ENCODE measurements at regions not wholly inside any gene's neighbourhood (a gene's known extent, or its start where the extent isn't known, plus 50 kb on each side); places are given as distances from the start of the nearest gene placed in this dataset.

DNA sequence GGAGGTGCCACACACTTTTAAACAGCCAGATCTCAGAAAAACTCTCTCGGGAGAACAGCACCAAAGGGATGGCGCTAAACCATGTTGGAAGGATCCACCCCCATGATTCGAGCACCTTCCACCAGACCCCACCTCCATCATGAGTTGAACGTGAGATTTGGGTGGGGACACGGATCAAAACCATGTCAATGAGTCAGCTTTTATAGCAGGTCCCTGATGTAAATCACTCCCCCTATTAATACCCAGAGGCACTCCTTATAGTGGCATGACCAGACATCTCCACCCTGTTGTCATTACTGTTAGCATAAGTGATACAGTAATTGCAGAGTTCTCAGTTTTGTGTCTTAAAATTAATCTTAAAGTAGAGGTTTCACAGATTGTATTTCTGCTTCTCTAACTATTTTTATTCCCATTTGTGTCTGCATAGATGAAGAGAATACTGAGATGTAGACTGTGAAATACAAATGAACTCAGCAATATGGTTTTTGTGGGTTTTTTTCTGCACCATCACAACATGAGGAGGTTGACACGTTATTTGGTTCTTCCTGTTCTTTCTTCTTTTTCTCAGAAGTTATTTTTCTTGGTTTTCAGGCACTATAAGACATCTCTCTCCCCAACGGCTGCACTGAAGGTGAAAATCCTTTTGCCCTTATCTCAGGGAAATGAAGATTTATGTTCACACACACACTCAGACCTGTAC is 218.2 kb downstream of the ARL4C start:
- no peak for TF ChIP-seq POLR2AphosphoS5 (IDR thresholded peaks at IDR 0.05)
- TF ChIP-seq, protein P1, sequence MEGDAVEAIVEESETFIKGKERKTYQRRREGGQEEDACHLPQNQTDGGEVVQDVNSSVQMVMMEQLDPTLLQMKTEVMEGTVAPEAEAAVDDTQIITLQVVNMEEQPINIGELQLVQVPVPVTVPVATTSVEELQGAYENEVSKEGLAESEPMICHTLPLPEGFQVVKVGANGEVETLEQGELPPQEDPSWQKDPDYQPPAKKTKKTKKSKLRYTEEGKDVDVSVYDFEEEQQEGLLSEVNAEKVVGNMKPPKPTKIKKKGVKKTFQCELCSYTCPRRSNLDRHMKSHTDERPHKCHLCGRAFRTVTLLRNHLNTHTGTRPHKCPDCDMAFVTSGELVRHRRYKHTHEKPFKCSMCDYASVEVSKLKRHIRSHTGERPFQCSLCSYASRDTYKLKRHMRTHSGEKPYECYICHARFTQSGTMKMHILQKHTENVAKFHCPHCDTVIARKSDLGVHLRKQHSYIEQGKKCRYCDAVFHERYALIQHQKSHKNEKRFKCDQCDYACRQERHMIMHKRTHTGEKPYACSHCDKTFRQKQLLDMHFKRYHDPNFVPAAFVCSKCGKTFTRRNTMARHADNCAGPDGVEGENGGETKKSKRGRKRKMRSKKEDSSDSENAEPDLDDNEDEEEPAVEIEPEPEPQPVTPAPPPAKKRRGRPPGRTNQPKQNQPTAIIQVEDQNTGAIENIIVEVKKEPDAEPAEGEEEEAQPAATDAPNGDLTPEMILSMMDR (IDR thresholded peaks at IDR 0.05): no peak

Data from prostate gland (tissue), 2 donors.